Endothelial cell of umbilical vein (primary cell): ENCODE measurements at regions not wholly inside any gene's neighbourhood (a gene's known extent, or its start where the extent isn't known, plus 50 kb on each side); places are given as distances from the start of the nearest gene placed in this dataset.

Experiments
- BruUV-seq: library from RNA; stranded (reverse); fragments of 400-500 nt; replicated peaks from 2 replicates; lab custom pipeline; 2021; lab: Mats Ljungman, UMichigan
- CTCF ChIA-PET: fragments of 300-600, 350-600 bp; sonication (Branson Sonifier 250); formaldehyde crosslinking; loops from one replicate; lab custom pipeline; 2021; ENCODE audit warnings: antibody characterized with exemption, inconsistent platforms; lab: Charles Lee
- POLR2A ChIA-PET: fragments of 300-600, 350-600 bp; sonication (Branson Sonifier 250); formaldehyde crosslinking; loops from one replicate; lab custom pipeline; 2021; ENCODE audit warnings: antibody characterized with exemption, inconsistent platforms; lab: Charles Lee
- DNase-seq: peaks from one replicate; pipeline ENCODE4 v3.0.0-alpha.2; 2011; ENCODE audit warnings: low read depth, low spot score
- FAIRE-seq: peaks from 2 replicates; lab custom pipeline; 2011; peaks lifted over from hg19 to GRCh38; lab: Jason Lieb, UNC
- H2AFZ ChIP-seq: 2 replicates; pipeline ENCODE4 v1.6.0; 2012; ENCODE audit warnings: low read depth, low read length, control low read depth, inconsistent platforms
- H3K27ac ChIP-seq: 2 replicates; pipeline ENCODE4 v1.5.1; 2011; ENCODE audit warnings: low read depth, mild to moderate bottlenecking, control low read depth, low read length, moderate library complexity; ENCODE audit not compliant: insufficient read depth
- H3K27me3 ChIP-seq, 2 experiments: 2 replicates each; pipeline versions ENCODE4 v1.6.0 to v1.6.1; 2011; ENCODE audit warnings: low read length in 2 of 2, mixed read lengths in 1 of 2; ENCODE audit not compliant: control insufficient read depth in 2 of 2, insufficient read depth in 2 of 2
- H3K36me3 ChIP-seq, 2 experiments: 2 replicates in 1 of 2; 3 replicates in 1 of 2; pipeline ENCODE4 v1.5.1; 2011; ENCODE audit warnings: low read length in 2 of 2, mild to moderate bottlenecking in 1 of 2, moderate library complexity in 1 of 2; ENCODE audit not compliant: control insufficient read depth in 2 of 2, insufficient read depth in 2 of 2; ENCODE audit errors: extremely low read depth in 1 of 2
- H3K4me1 ChIP-seq: 3 replicates; pipeline ENCODE4 v1.5.1; 2011; ENCODE audit warnings: mild to moderate bottlenecking, low read length; ENCODE audit not compliant: control insufficient read depth, insufficient read depth; ENCODE audit errors: extremely low read depth
- H3K4me2 ChIP-seq: 2 replicates; pipeline ENCODE4 v1.6.1; 2011; ENCODE audit warnings: low read length, control low read depth, mixed read lengths; ENCODE audit not compliant: insufficient read depth
- H3K4me3 ChIP-seq, 3 experiments: fragments of 200-600 bp in 1 of 3; sonication (generic), shearing (Covaris generic) in 1 of 3; replicated peaks in 1 of 3; 2 replicates each; pipeline ENCODE4 v1.5.1; 2011 to 2016; ENCODE audit warnings: control low read depth in 3 of 3, low read length in 3 of 3, mild to moderate bottlenecking in 2 of 3, inconsistent platforms in 1 of 3, low read depth in 1 of 3, moderate library complexity in 1 of 3; ENCODE audit not compliant: insufficient read depth in 1 of 3
- H3K79me2 ChIP-seq: 2 replicates; pipeline ENCODE4 v1.6.0; 2012; ENCODE audit warnings: low read length, inconsistent platforms; ENCODE audit not compliant: control insufficient read depth, insufficient read depth
- H3K9ac ChIP-seq: replicated peaks from 2 replicates; pipeline ENCODE3; 2011; ENCODE audit warnings: low read length, control low read depth; ENCODE audit not compliant: insufficient read depth; ENCODE audit errors: extremely low read depth
- H3K9me1 ChIP-seq: replicated peaks from 3 replicates; pipeline ENCODE4 v1.6.0; 2011; ENCODE audit warnings: mild to moderate bottlenecking, low read length; ENCODE audit not compliant: control insufficient read depth, insufficient read depth; ENCODE audit errors: extremely low read depth
- H3K9me3 ChIP-seq: replicated peaks from 2 replicates; pipeline ENCODE4 v1.5.1; 2012; ENCODE audit warnings: low read length, inconsistent platforms; ENCODE audit not compliant: control insufficient read depth, insufficient read depth
- H4K20me1 ChIP-seq: replicated peaks from 2 replicates; pipeline ENCODE3; 2011; ENCODE audit warnings: mild to moderate bottlenecking, low read length; ENCODE audit not compliant: control insufficient read depth, insufficient read depth; ENCODE audit errors: extremely low read depth
- EZH2 ChIP-seq: IDR thresholded peaks from 2 replicates; pipeline ENCODE4 v1.6.1; 2012; ENCODE audit warnings: borderline replicate concordance, low read depth, mild to moderate bottlenecking, moderate library complexity, low read length, inconsistent platforms; ENCODE audit not compliant: severe bottlenecking
- FOS ChIP-seq: IDR thresholded peaks from 2 replicates; pipeline ENCODE4 v1.6.1; 2011; ENCODE audit warnings: mild to moderate bottlenecking, low read length, moderate library complexity, borderline replicate concordance; ENCODE audit not compliant: insufficient read depth
- GATA2 ChIP-seq: IDR thresholded peaks from 2 replicates; pipeline ENCODE4 v1.7.0; 2011; ENCODE audit warnings: low read depth, mild to moderate bottlenecking, moderate library complexity, mixed read lengths, low read length; ENCODE audit not compliant: insufficient read length, insufficient read depth
- JUN ChIP-seq: IDR thresholded peaks from 2 replicates; pipeline ENCODE4 v1.6.1; 2011; ENCODE audit warnings: borderline replicate concordance, low read depth; ENCODE audit not compliant: insufficient read length, insufficient read depth
- MAX ChIP-seq: IDR thresholded peaks from 2 replicates; pipeline ENCODE4 v1.6.1; 2011; ENCODE audit not compliant: insufficient read depth, insufficient read length
- POLR2A ChIP-seq: IDR thresholded peaks from 2 replicates; pipeline ENCODE4 v1.6.1; 2012; ENCODE audit warnings: low read depth, mild to moderate bottlenecking, control low read depth, low read length
- POLR2AphosphoS5 ChIP-seq: IDR thresholded peaks from 2 replicates; pipeline ENCODE4 v1.6.1; 2012; ENCODE audit warnings: low read depth, mild to moderate bottlenecking, control low read depth, low read length, moderate library complexity; ENCODE audit not compliant: insufficient read depth
- dilution Hi-C: fragments of 300-500 bp; cut with MboI; formaldehyde crosslinking; loops from one replicate; pipeline ENCODE4 v1.15.0; 2019; ENCODE audit warnings: low sequenced_read_pairs; ENCODE audit not compliant: extremely low pct_ligation_motif_present
- intact Hi-C: fragments of 100-400 bp; cut with micrococcal nuclease; formaldehyde crosslinking; loops from one replicate; pipeline ENCODE4 v1.10.0; 2022
- TF ChIP-seq, protein P1 (sequence below), 2 donors: IDR thresholded peaks; 1 replicate in 1 of 2; 2 replicates in 1 of 2; pipeline ENCODE4 v1.5.1; 2011; ENCODE audit warnings: low read length in 2 of 2, mild to moderate bottlenecking in 2 of 2, moderate library complexity in 2 of 2, control low read depth in 1 of 2, inconsistent platforms in 1 of 2, low read depth in 1 of 2; ENCODE audit not compliant: insufficient read depth in 1 of 2; ENCODE audit errors: extremely low read depth in 1 of 2

GRCh38 chr2:63663013-63663864 lies 74.5 kb downstream of the MDH1 start:
- Histone ChIP-seq H3K9me3 (no peaks in the 10 kb centered on the region), H3K4me2 (no peak overlapping the region), H3K27me3 (peaks cover 6 to 14% of the 10 kb centered on the region in 2 experiments), H3K36me3 (no peaks in the 10 kb centered on the region), H3K79me2 (no peaks in the 10 kb centered on the region), H2AFZ (no peak overlapping the region), H3K9ac (no peak overlapping the region), H3K27ac (no peak overlapping the region), H4K20me1 (no peaks in the 10 kb centered on the region), H3K4me3 (no peak overlapping the region), H3K9me1 (no peaks in the 10 kb centered on the region), H3K4me1 (no peaks in the 10 kb centered on the region)
- intact Hi-C loops (no loop called here), dilution Hi-C loops (no loop called here)
- CTCF ChIA-PET: no interaction called here
- TF ChIP-seq MAX (no peak), JUN (no peak), POLR2AphosphoS5 (no peak), EZH2 (no peak), POLR2A (no peak), FOS (no peak), GATA2 (no peak)
- TF ChIP-seq, protein P1, sequence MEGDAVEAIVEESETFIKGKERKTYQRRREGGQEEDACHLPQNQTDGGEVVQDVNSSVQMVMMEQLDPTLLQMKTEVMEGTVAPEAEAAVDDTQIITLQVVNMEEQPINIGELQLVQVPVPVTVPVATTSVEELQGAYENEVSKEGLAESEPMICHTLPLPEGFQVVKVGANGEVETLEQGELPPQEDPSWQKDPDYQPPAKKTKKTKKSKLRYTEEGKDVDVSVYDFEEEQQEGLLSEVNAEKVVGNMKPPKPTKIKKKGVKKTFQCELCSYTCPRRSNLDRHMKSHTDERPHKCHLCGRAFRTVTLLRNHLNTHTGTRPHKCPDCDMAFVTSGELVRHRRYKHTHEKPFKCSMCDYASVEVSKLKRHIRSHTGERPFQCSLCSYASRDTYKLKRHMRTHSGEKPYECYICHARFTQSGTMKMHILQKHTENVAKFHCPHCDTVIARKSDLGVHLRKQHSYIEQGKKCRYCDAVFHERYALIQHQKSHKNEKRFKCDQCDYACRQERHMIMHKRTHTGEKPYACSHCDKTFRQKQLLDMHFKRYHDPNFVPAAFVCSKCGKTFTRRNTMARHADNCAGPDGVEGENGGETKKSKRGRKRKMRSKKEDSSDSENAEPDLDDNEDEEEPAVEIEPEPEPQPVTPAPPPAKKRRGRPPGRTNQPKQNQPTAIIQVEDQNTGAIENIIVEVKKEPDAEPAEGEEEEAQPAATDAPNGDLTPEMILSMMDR (IDR thresholded peaks at IDR 0.05; ENCODE audit: extremely low read depth in 1 of 2, insufficient read depth in 1 of 2, low read depth in 1 of 2, low read length in 2 of 2): no peak
- no TSS peak for BruUV-seq
- POLR2A ChIA-PET: no interaction called here
- FAIRE-seq (no peak), DNase-seq (peak; percentile 32)
